ENCODE measurements at regions not wholly inside any gene's neighbourhood (a gene's known extent, or its start where the extent isn't known, plus 50 kb on each side); places are given as distances from the start of the nearest gene placed in this dataset.

DNA sequence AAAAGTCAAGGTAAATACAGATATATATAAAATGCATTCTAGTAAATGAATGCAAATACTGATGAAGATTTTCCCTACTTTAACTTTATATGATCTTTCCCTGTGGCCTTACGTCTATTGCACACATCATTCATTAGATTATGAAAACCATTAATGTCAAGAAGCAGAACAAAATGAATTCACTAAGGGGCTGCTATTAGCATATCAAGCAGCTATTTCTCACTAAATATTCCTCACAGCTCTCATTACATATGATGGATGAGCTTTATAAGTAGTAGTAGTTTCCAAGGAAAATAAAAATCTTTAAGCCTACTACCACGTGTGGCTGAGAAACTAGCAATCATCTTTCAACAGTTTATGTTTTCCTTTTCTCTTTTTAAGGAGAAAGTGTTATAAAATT is 702.8 kb upstream of the SLC39A10 start:
- no peak for DNase-seq (ENCODE audit: low read depth in 1 of 2, low spot score in 2 of 2)
- Histone ChIP-seq H3K27me3 (replicated peaks in 1 of 4; ENCODE audit: control insufficient read depth in 3 of 4, extremely low read depth in 1 of 4, insufficient read depth in 3 of 4, low read length in 3 of 4) (no peaks in the 10 kb centered on the region), H4K20me1 (replicated peaks in 1 of 2; ENCODE audit: control insufficient read depth in 1 of 2, insufficient read depth in 2 of 2, low read length in 2 of 2) (no peaks in the 10 kb centered on the region), H2AFZ (ENCODE audit: low read length) (no peak overlapping the region), H4K5ac (ENCODE audit: insufficient read length, low read depth, low read length) (no peak overlapping the region), H3K4me3 (ENCODE audit: extremely low read depth in 1 of 4, insufficient read depth in 2 of 4, low read depth in 3 of 4, low read length in 4 of 4) (no peak overlapping the region), H2BK5ac (ENCODE audit: low read depth, low read length) (no peak overlapping the region), H2BK12ac (ENCODE audit: low read depth, low read length) (no peak overlapping the region), H3K79me2 (ENCODE audit: control insufficient read depth in 1 of 2, insufficient read depth in 2 of 2, low read length in 2 of 2) (no peaks in the 10 kb centered on the region), H2BK20ac (ENCODE audit: low read length) (no peak overlapping the region), H3K9ac (replicated peaks in 1 of 4; ENCODE audit: extremely low read depth in 1 of 4, low read depth in 3 of 4, low read length in 3 of 4) (no peak overlapping the region), H3K18ac (ENCODE audit: extremely low read depth, low read length) (no peak overlapping the region), H3K79me1 (ENCODE audit: low read depth, low read length) (no peaks in the 10 kb centered on the region), H3K9me3 (ENCODE audit: insufficient read depth in 2 of 2, low read depth in 1 of 2, low read length in 1 of 2) (no peaks in the 10 kb centered on the region), H2BK120ac (replicated peaks; ENCODE audit: low read depth, low read length) (no peak overlapping the region), H3K23me2 (ENCODE audit: low read depth, low read length) (no peaks in the 10 kb centered on the region), H3K14ac (ENCODE audit: insufficient read length) (no peak overlapping the region), H3K4me1 (replicated peaks in 1 of 4; ENCODE audit: control insufficient read depth in 3 of 4, insufficient read depth in 4 of 4, low read length in 3 of 4) (no peaks in the 10 kb centered on the region), H3K23ac (ENCODE audit: insufficient read length) (no peak overlapping the region), H3K27ac (ENCODE audit: low read depth, low read length) (no peak overlapping the region), H3K36me3 (ENCODE audit: control insufficient read depth in 2 of 4, insufficient read depth in 4 of 4, low read length in 3 of 4) (no peaks in the 10 kb centered on the region), H2BK15ac (ENCODE audit: low read length) (no peak overlapping the region), H3K4ac (replicated peaks; ENCODE audit: insufficient read length, low read depth, low read length) (no peak overlapping the region), H4K91ac (replicated peaks; ENCODE audit: insufficient read length, low read length) (no peak overlapping the region), H2AK5ac (ENCODE audit: low read depth, low read length) (no peak overlapping the region), H4K8ac (ENCODE audit: extremely low read depth, insufficient read depth, low read length) (no peak overlapping the region), H3K56ac (replicated peaks; ENCODE audit: insufficient read length, low read depth, low read length) (no peak overlapping the region), H3K4me2 (ENCODE audit: insufficient read depth in 1 of 2, low read depth in 2 of 2, low read length in 2 of 2) (no peak overlapping the region)
- no peak for FAIRE-seq
- ChIA-PET POLR2A (ENCODE audit: partially characterized antibody) (no interaction called here), CTCF (ENCODE audit: partially characterized antibody) (no interaction called here)
- TF ChIP-seq SP1 (IDR thresholded peaks at IDR 0.05; ENCODE audit: low read depth, low read length) = no peak
- no peak for TF ChIP-seq BRCA1 (IDR thresholded peaks at IDR 0.05; ENCODE audit: low read depth, low read length)
- TF ChIP-seq POLR2AphosphoS5 (IDR thresholded peaks at IDR 0.05; ENCODE audit: low read depth, low read length) = no peak
- TF ChIP-seq JUN (IDR thresholded peaks at IDR 0.05; ENCODE audit: low read depth, low read length) = no peak
- TF ChIP-seq TAF7 (optimal IDR thresholded peaks at IDR 0.05; ENCODE audit: borderline replicate concordance, low read depth, low read length) = no peak
- TF ChIP-seq CBX8 (IDR thresholded peaks at IDR 0.05; ENCODE audit: borderline replicate concordance, low read depth, low read length) = no peak
- no peak for TF ChIP-seq SRF (IDR thresholded peaks at IDR 0.05; ENCODE audit: low read depth, low read length)
- no peak for TF ChIP-seq EP300 (IDR thresholded peaks at IDR 0.05; ENCODE audit: borderline replicate concordance in 1 of 2, low read depth in 2 of 2, low read length in 2 of 2)
- TF ChIP-seq BCL11A (IDR thresholded peaks at IDR 0.05; ENCODE audit: low read depth in 2 of 2, low read length in 2 of 2) = no peak
- no peak for TF ChIP-seq SIX5 (IDR thresholded peaks at IDR 0.05; ENCODE audit: low read depth, low read length)
- TF ChIP-seq TCF12 (IDR thresholded peaks at IDR 0.05; ENCODE audit: low read depth, low read length) = no peak
- TF ChIP-seq KDM1A (IDR thresholded peaks at IDR 0.05; ENCODE audit: borderline replicate concordance, low read length) = no peak
- TF ChIP-seq NRF1 (IDR thresholded peaks at IDR 0.05; ENCODE audit: low read depth, low read length) = no peak
- TF ChIP-seq RXRA (IDR thresholded peaks at IDR 0.05; ENCODE audit: insufficient read depth, low read depth, low read length) = no peak
- TF ChIP-seq HDAC2 (IDR thresholded peaks at IDR 0.05; ENCODE audit: borderline replicate concordance in 1 of 2, low read depth in 2 of 2, low read length in 2 of 2) = no peak
- TF ChIP-seq EGR1 (IDR thresholded peaks at IDR 0.05; ENCODE audit: borderline replicate concordance, low read depth, low read length) = no peak
- no peak for TF ChIP-seq ASH2L (IDR thresholded peaks at IDR 0.05; ENCODE audit: low read length)
- 91% methylated on average over 2 of the region's 2 CpGs; no CpG with 5 or more reads in 1 of the 2 experiments for WGBS, 2 experiments (ENCODE audit: extremely low coverage in 1 of 2, insufficient coverage in 1 of 2, insufficient read length in 1 of 2, insufficient replicate concordance in 2 of 2, low coverage in 1 of 2, low lambda C conversion rate in 2 of 2, missing lambda C conversion rate in 1 of 2)
